Non-pigmented ciliary epithelial cell (primary cell): ENCODE measurements at regions not wholly inside any gene's neighbourhood (a gene's known extent, or its start where the extent isn't known, plus 50 kb on each side); places are given as distances from the start of the nearest gene placed in this dataset.

Experiments
- DNase-seq: peaks from one replicate; pipeline ENCODE4 v3.0.0-alpha.2; 2010; ENCODE audit warnings: low read depth

DNA sequence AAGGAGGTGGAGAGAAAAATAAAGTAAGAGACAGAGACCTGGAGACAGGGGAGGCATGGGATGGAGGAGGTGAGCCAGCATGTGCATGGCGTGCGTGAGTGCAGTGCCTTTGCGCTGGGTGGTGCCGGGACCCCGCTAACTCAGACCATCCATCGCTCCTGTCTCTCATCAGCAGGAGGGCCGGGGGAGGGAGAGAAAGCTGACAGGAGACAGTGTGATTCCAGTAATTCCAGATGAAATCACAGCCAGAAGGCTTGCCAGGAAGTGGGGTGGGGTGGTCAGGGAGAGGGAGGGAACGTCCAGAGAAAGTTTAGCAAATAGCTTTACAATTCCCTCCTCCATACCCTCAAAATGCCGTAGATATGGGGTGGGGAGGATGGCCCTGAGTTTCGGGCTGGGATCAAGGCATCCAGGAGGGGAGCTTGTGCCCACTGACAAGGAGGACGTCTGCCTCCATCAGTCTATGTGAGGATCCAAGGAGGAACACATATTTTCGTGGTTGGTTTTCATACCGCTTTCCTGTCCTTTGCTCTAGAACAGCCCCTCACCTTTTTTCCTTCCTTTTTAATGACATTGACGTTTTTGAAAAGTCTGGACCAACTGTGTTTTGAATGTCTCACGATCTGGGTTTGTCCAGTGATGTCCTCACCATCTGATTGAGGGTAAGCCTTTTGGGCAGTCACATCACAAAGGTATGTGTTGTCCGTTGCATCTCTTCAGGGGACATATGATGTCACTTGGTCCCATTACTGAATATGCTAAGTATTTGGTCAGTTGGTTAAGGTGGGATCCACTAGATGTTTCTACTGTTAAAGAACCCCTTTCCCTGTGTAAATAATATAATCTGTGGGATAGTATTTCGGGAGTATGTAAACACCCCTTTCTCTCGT lies 567.3 kb downstream of the MIAT start:
- DNase-seq: peak; percentile 76

DNA sequence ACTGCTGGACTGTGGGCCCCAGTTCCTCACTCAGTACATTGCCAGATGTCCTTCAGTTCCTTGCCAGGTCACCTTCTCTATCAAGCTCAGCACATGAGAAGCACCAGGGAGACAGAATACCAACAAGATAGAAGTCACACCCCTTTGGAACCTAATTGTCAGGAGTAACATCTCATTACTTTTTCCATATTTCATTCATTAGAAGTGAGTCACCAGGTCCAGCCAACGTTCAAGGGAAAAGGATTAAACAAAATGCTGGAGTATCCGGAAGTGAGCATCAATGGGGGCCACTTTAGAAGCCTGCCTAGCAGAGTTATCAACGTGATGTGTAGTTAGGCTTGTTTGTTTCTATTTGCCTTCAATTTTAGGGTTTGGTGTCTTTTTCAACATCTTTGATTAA lies 569.3 kb downstream of the MIAT start:
- DNase-seq: no peak

DNA sequence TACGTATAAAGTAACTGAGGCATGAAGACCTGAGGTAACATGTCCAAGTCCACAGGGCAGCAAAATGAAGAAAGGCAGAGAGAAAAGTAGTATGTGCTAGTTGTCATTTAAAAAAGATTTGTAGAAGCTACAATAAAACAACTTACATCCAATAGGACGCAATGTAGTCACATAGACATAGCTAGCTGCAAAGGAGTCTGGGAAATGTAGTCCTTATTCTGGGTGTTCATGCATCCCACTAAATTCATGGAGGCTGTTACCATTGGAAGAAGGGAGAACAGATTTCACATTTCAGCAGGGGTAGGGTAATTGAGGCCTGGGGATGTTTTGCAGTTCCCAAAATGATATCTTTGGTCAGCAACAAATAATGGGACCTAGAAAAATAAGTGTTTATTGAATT lies 571.4 kb downstream of the MIAT start:
- no peak for DNase-seq

DNA sequence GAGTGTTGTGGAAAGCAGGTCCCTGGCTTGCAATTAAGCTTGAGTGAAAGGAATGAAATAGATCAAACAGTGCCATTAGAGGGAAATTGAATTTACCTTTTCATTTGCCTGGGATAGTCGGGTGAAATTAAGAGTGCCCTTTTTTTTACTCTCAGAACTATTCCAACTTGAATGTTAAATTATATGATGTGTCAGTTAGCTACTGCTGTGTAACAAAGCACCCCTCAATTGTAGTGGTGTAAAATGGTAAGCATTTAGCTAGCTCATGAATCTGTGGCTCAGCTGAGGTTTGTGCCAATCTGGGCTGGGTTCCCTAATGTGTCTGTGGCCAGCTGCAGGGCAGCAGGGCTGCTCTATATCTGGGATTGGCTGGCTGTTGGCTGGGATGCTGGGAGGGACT lies 571.4 kb downstream of the MN1 start:
- DNase-seq: no peak

DNA sequence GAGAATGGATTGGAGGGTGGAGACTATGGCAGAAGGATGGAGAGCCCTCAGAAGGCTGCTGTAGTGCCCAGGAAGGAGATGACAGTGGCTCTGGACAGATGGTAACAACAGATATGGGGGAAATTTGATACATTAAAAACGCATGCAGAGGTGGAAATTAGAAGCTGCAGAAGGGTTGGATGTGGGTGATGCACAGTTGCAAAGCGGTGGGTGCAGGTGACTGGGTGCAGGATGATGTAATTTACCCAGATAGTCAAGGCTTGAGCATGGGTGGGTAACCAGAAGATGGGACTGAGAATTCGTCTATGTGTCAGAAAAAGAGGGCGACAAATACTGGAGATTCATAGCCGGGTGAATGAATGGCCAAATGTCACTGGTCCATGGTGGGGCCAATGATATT lies 570.3 kb downstream of the MN1 start:
- no peak for DNase-seq

DNA sequence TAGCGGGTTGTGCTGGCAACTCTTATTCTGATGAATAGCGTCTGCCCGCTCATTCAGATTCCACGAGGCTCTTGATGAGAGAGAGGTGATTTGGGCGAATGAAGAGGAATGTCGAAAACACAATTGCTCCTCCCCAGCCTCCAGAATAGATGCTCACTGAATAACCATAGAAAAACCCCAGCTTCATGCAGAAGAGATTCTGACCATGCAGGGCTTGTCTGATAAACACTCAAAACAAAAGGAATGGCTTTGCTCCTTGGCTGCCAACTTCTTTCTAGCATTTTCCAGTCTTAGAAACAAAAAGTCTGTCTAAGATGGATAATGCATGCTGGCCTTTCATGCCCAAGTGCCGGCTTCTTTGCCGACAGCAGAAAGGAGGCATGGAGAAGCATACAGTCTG lies 569.5 kb downstream of the MN1 start:
- no peak for DNase-seq

DNA sequence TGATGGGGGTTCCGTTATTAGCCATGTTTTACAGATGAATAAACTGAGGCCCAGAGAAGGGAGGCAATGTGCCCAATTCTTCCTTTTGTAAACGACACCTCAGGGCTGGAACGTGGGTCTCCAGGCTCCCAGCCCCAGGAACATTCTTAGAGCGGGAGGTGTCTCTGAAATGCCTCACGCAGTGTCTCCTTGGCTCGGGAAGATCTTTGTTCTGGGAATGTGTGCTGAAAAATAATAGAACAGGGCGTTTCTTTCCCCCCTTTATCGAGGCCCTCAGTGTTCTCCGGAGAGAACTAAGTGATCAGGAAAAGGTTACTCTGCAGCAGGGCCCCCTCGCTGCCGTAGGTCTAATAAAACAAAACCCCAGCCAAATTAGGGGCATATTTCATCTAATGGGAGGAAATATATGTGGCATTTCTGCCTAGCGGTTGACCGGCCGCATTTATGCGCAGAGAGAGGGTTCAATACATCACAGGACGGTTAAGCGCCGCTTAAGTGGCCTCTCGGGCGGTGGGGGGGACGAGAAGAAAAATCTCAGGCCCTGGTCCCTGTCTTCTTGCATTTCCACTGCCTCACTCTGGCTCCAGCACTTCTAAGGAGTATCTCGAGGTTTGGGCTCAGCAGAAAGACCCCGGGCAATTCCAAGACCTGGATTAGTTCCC lies 564.3 kb downstream of the MN1 start:
- no peak for DNase-seq

DNA sequence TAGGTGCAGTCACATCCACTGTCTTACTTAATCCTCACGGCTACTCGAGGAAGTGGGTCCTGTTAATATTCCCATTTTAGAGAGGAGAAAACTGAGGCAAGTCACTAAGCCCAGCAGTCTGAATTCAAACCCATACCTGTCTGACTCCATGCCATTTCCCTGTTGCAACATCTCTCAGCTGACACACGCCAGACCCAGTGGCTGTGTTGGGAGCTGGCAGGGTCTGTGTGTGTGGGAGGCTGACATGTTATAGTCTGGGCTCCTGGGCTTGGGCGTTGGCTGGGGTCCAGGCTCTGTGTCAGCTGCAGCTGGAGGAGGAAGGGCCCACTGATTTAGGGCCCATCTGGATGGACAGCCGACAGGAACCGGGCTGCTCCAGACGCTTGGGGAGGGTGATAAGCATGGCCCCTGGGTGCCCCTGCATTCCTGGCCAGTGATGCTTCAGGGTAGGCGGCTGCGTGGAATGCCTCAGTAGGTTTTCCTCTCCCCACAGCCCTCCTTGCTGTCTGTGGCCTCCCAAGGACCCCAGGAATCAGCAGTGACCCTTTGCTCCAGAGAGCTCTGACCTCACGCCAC lies 562.5 kb downstream of the MN1 start:
- DNase-seq: peak; percentile 99

DNA sequence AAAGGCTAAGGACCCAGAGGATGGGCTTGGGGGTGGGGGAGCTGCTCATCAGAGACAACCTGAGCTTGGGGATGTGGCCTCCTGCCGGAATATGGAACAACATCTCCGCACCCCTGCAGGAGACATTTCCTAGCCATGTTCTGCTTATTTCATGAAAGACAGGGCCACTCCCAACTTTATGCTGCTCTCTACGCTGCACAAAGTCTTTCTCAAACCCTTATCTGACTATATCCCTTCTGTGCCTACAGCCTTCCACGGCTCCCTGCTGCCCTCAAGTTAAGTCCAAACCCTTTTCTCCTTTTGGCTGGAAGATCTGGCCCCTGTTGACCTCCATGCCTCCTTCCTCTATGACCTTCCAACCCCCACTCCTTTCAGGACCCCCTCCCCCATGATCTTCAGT lies 562.0 kb downstream of the MN1 start:
- DNase-seq: no peak

DNA sequence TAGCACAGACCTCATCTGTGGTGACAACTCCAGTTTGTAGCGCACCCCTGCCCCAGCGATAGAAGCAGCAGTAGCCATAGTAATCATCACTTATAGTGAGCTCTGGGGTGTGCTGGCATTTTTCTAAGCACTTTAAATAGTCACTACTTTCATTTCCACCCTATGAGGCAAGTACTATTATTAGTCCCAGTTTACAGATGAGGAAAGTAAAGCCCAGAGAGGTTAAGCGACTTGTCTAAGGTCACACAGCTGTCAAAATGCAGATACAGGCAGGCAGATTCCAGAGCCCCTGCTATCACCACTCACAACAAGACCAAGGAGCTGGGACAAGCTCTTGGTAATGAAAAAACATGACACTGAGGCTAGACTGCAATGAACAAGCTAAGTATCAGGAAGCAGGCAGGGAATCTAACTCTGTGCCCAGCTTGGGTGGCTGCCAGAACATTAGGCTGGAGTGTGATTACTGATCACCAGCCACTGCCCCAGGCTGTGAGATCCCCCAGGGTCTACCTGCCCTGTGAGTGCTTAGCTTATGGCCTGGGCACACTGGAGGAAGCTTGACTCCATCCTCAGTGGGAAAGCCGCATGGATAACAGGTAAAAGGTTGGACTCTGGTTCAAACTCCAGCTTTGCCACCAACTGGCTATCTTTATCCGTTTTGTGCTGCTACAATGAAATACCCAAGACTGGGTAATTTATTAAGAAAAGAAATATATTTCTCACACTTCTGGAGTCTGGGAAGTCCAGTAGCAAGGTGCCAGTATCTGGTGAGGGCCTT lies 561.1 kb downstream of the MN1 start:
- no peak for DNase-seq

DNA sequence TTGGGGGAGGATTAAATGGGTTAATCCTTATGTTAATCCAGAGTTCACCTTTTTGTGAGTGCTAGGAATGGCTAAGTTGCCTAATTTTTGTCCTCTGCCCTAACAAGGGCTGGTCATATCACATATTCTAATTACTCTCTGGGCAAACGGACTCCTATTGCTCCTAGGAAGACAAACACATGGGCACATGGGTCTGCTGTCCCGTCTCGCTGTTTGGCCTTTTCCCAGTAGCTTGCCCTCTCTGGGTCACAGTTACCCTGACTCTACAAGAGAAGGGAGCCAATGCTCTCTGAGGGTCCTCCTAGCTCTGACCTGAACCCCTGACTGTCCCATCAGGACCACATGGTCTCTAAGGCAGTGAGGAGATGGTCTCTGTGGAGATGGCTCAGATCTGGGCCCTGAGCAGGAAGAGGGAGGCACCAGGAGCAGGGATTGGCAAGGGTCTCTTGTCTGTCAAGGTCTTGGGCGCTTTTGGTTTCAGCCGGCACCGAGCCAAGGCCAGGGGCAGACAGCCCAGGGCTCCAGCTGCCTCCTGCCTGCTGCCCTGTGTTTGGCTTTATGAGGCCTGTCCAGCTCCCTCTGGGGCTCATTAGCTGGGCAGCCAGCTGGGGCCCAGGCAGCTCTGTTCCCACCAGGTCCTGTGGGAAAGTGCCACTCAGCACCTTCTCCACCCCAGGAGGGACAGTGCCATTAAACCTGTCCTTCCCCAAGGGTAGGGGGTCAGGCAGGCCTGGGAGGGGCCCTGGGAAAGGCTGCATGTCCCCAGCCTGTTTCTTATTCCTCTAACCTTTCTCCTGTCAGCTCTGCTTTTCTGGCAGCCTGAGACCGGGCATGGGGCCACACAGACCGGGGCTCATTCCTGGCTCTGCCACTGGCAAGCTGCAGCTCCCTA lies 559.9 kb downstream of the MN1 start:
- no peak for DNase-seq

DNA sequence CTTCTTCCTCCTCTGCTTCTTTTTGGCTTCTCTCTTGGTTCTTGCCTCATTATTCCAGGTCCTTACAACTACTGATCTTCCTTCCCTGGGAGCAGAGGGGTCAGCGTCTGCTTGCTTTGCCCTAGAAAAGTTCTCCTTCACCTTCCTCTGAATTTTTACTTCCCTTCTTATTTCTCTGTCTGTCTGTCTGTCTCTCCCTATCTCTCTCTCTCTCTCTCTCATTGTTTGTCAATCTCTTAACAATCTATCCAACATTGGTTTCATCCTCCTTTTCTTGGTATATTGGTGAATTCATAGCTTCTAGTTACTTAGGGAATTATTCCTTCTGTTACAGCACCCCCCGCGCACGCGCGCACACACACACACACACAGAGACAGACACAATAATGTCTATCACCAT lies 559.1 kb downstream of the MN1 start:
- DNase-seq: no peak

DNA sequence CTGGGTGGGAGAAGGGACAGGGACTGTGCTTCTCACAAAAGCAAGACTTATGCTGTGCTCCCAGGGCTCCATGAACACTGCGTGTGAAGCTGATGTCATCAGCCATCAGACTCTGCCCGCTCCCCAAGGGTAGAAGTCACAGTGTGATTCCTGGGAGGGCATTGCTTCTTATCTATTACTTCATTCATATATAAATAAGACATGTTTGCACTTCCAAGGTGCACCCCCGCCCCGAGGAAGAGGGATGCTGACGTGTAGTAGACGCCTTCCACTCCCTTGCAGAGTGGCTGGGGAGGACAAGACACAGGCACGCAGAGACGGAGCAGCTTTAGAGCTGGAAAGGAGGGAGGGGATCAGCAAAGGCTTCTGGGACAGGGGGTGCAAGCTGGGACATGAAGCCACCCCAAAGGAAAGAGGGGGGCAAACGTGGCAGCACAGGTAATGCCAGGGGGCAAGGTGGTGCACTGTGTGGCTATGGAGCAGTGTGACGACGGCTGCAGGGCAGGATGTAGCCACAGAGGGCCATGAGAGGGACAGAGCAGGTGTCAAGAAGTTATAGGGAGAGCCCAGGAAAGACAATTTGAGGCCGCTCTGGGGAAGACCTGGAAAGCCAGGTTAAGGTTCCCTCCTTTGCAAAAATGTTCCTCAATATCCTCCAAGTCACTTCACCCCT lies 558.5 kb downstream of the MN1 start:
- DNase-seq: no peak

DNA sequence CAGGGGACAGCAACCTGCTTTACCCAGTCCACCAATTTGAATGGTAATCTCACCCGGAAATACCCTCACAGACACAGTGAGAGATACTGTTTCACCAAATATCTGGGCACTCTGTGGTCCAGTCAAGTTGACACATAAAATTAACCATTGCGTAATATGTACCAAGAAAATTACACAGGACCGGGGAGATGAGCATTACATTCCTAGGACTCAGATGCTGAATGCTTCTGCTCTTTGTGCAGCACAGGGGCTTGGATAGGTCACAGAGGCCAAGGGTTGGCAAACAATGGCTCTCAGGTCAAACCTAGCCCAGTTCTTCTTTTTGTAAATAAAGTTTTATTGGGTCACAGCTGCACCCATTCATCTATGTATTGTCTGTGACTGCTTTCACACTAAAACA lies 557.2 kb downstream of the MN1 start:
- no peak for DNase-seq

DNA sequence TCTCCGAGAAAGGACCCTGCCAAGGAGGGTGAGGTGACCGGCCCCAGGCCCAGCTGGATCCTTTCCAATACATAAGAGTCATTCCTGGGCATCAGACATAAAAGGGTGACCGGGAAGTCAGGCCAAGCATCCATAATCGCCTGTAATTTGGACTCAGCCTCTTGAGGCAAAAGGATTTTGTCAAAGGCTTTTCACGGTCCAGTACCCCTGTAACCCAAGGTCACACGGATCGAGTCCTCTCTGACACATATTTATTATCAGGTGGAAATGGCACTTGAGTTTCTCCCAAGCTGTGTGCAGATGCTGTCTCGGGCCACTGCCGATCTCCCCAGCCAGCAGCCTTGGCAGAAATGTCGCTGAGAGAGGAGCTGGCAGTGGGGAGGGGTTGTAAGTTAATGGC lies 556.5 kb downstream of the MN1 start:
- no peak for DNase-seq

DNA sequence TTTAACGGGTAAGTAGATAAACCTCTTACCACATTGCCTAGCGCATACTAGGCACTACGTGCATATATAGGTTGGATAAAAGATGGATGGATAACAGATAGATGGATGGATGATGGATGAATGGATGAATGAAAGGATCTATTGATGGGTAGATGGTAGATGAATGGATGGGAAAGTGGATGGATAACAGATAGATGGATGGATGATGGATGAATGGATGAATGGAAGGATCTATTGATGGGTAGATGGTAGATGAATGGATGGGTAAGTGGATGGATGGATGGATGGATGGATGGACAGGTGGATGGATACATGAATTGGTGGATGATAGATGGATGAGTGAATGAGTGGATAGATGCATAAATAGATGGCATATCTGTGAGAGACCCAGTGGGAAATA lies 555.0 kb downstream of the MN1 start:
- DNase-seq: no peak

DNA sequence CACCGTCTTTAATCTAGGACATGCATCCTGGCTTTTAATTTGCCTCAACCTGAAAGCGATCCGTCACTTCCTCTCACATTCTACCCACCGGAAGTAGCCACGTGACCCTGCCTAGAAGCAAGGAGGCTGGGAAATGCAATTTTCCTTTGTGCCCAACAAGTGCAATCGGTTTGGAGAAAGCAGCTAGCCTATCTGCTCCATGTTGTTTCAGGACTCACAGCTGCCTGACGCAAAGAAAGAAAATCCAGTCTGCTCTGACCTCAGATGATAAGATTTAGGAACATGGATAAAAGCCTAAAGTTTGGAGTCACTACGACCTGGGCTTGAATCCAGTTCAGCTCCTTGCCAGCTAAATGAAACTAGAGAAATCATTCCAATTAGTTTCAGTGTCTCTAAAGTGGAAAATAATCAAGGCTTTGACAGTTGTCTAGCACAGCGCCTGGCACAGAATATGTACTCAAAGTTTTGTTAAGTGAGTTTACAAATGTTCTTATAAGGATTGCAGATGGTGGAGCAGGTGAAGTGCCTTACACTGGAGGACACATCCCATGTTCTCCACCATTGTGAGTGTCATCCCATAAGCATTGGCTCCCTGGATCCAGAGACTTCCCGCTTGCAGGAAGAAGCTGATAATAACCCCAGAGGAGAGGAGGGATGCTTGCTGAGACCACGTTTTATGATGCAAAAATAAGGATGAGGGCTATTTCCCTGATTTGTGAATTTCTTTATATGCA lies 553.7 kb downstream of the MN1 start:
- no peak for DNase-seq

DNA sequence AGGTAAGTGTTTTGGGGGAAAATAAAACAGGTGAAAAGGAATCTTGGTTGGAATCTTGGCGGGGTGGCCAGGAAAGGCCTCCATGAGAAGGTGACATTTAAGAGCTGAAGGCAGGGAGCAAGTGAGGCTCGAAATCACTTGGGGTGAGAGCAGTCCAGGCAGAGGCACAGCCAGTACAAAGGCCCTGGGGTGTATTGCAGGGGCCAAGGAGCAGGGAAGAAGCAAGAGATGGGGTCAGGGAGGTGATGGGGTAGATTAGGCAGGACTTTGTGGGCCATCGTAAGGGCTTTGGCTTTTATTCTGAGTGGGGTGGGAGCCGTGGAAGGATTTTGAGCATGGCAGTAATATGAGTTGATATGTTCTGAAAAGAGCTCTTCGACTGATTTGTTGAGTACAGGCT lies 551.1 kb downstream of the MN1 start:
- no peak for DNase-seq

DNA sequence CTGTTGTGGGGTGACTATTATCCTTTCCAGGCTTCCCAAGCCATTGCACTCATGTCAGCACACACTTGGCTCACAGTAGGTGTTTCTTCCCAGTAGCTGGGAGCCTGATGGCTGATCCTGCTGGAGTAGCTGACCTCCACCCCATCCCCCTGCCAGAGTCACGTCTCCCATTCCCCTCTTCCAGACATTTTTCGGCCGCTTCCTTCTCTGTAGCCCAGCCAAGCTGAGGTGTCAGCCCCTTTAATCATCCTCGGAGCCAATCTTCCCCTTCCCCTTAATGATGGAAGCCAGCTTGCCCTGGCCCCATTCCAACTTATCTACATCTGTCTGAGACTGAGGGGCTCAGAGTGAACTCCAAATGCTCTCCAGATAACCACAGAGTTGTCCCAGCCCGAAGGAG lies 550.7 kb downstream of the MN1 start:
- no peak for DNase-seq

DNA sequence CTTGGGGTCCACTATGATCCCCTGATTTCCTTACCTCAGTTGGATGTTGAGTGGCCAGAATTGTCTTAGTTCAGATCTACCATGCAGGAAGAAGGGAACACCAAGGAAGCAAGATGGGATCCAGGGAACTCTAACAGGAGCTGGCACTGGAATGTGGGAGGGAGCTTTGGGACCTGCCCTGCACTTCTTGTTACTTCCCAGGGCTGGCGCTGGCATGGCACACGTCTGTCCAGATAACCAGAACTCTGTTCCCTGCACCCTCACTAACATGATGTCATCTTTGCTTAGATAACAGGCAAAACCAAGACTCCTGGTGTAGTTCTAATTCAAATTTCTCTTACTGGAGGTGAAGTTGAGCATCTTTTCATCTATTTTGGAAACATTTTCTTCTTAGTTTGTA lies 550.0 kb downstream of the MN1 start:
- no peak for DNase-seq
